ENCODE measurements at regions not wholly inside any gene's neighbourhood (a gene's known extent, or its start where the extent isn't known, plus 50 kb on each side); places are given as distances from the start of the nearest gene placed in this dataset.
"Not testable (repeated sequence)": the region's sequence is repeated elsewhere in the genome, so short reads cannot be mapped to it uniquely, and the experiment has no call there.

GRCh38 chr2:189231719-189232323 lies 52.3 kb upstream of the COL5A2 start:
- intact Hi-C loops (cut with micrococcal nuclease), result no loop called here
- ATAC-seq (no peak), DNase-seq (no peak)

- DNase-seq (no peak), ATAC-seq (no peak)
- intact Hi-C loops (cut with micrococcal nuclease), result no loop called here
Measured at GRCh38 chr2:189232759-189233406, 53.3 kb upstream of the COL5A2 start.

GRCh38 chr2:189233527-189233926 lies 54.0 kb upstream of the COL5A2 start:
- ATAC-seq (no peak), DNase-seq (no peak)
- intact Hi-C loops (cut with micrococcal nuclease), result no loop called here

GRCh38 chr2:189234991-189235390 lies 55.4 kb upstream of the COL5A2 start:
- ATAC-seq, result no peak
- intact Hi-C loops (cut with micrococcal nuclease), result no loop called here
- DNase-seq, result no peak

- DNase-seq, result no peak
- no peak for ATAC-seq
- intact Hi-C loops (cut with micrococcal nuclease), result no loop called here
Measured at GRCh38 chr2:189236066-189236465, 56.5 kb upstream of the COL5A2 start.

- ATAC-seq, result no peak
- DNase-seq, result no peak
- intact Hi-C loops (cut with micrococcal nuclease), result no loop called here
Measured at GRCh38 chr2:189238903-189239302, 59.3 kb upstream of the COL5A2 start.

GRCh38 chr2:189243843-189244242 lies 64.3 kb upstream of the COL5A2 start:
- intact Hi-C loops (cut with micrococcal nuclease); DNase-seq; ATAC-seq: not testable (repeated sequence)

- ATAC-seq (no peak), DNase-seq (no peak)
- intact Hi-C loops (cut with micrococcal nuclease), result no loop called here
Measured at GRCh38 chr2:189247276-189247675, 67.7 kb upstream of the COL5A2 start.

- intact Hi-C loops (cut with micrococcal nuclease), result no loop called here
- ATAC-seq, result no peak
- no peak for DNase-seq
Measured at GRCh38 chr2:189248141-189248540, 68.6 kb upstream of the COL5A2 start.

- intact Hi-C loops (cut with micrococcal nuclease), result no loop called here
- DNase-seq (no peak), ATAC-seq (no peak)
Measured at GRCh38 chr2:189249171-189249570, 69.6 kb upstream of the COL5A2 start.

GRCh38 chr2:189249901-189250300 lies 70.3 kb upstream of the COL5A2 start:
- intact Hi-C loops (cut with micrococcal nuclease), result no loop called here
- no peak for DNase-seq

GRCh38 chr2:189252991-189253675 lies 73.6 kb upstream of the COL5A2 start:
- no peak for DNase-seq
- intact Hi-C loops (cut with micrococcal nuclease), result no loop called here
- ATAC-seq, result no peak

More at GRCh38 chr2:189249901-189250300, 70.3 kb upstream of the COL5A2 start:
- no peak for ATAC-seq

- ATAC-seq (no peak), DNase-seq (no peak)
- intact Hi-C loops (cut with micrococcal nuclease), result no loop called here
Measured at GRCh38 chr2:189253836-189254235, 74.3 kb upstream of the COL5A2 start.

- intact Hi-C loops (cut with micrococcal nuclease), result no loop called here
- ATAC-seq (peak; percentile 62), DNase-seq (peak; percentile 44)
Measured at GRCh38 chr2:189254268-189254883, 74.8 kb upstream of the COL5A2 start.

GRCh38 chr2:189255711-189256110 lies 76.2 kb upstream of the COL5A2 start:
- intact Hi-C loops (cut with micrococcal nuclease), result no loop called here
- ATAC-seq, result no peak
- no peak for DNase-seq

- intact Hi-C loops (cut with micrococcal nuclease), result no loop called here
- no peak for ATAC-seq
- DNase-seq, result no peak
Measured at GRCh38 chr2:189258616-189259365, 79.2 kb upstream of the COL5A2 start.

- intact Hi-C loops (cut with micrococcal nuclease), result no loop called here
- ATAC-seq (no peak), DNase-seq (no peak)
Measured at GRCh38 chr2:189260361-189260814, 80.8 kb upstream of the COL5A2 start.

GRCh38 chr2:189261431-189261841 lies 81.9 kb upstream of the COL5A2 start:
- intact Hi-C loops (cut with micrococcal nuclease), result no loop called here
- DNase-seq, result no peak
- ATAC-seq, result no peak

GRCh38 chr2:189261916-189262315 lies 82.4 kb upstream of the COL5A2 start:
- intact Hi-C loops (cut with micrococcal nuclease), result no loop called here
- ATAC-seq, result no peak

More at GRCh38 chr2:189261916-189262315, 82.4 kb upstream of the COL5A2 start:
- DNase-seq, result no peak

Data from left ventricle myocardium superior (tissue), 1 donor.